Mesothelial cell of epicardium (in vitro differentiated cells): ENCODE measurements at regions not wholly inside any gene's neighbourhood (a gene's known extent, or its start where the extent isn't known, plus 50 kb on each side); places are given as distances from the start of the nearest gene placed in this dataset.

Experiments
- DNase-seq, 2 experiments: peaks; one replicate each; pipeline ENCODE4 v3.0.0; 2021; ENCODE audit warnings: low spot score in 2 of 2; ENCODE audit not compliant: unreplicated experiment in 2 of 2
- H3K27ac Mint-ChIP-seq: 2 replicates; pipeline ENCODE4 v1.8.0; 2021; ENCODE audit warnings: mixed read lengths
- H3K27me3 Mint-ChIP-seq: 2 replicates; pipeline ENCODE4 v1.8.0; 2021; ENCODE audit warnings: low read depth, mixed read lengths
- H3K36me3 Mint-ChIP-seq: 2 replicates; pipeline ENCODE4 v1.8.0; 2021; ENCODE audit warnings: mixed read lengths
- H3K4me1 Mint-ChIP-seq: 2 replicates; pipeline ENCODE4 v1.8.0; 2021; ENCODE audit warnings: mixed read lengths
- H3K4me3 Mint-ChIP-seq: 2 replicates; pipeline ENCODE4 v1.8.0; 2021; ENCODE audit warnings: mild to moderate bottlenecking, moderate library complexity, mixed read lengths
- H3K9me3 Mint-ChIP-seq: 2 replicates; pipeline ENCODE4 v1.8.0; 2021; ENCODE audit warnings: mixed read lengths
- TF ChIP-seq, protein P1 (sequence below): fragments of 200-600 bp; sonication (generic); IDR thresholded peaks from one replicate; pipeline ENCODE4 v1.5.0; 2021; ENCODE audit warnings: antibody characterized with exemption; ENCODE audit not compliant: unreplicated experiment

DNA sequence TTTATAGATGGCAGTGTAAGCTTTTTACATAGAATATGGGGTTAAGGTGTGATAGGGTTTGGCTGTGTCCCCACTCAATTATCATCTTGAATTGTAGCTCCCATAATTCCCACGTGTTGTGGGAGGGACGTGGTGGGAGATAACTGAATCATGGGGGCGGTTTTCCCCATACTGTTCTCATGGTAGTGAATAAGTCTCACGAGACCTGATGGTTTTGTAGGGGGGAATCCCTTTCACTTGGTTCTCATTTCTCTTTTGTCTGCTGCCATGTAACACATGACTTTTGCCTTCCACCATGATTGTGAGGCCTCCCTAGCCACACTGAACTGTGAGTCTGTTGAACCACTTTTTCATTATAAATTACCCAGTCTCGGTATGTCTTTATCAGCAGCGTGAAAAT lies 290.3 kb upstream of the B3GALT2 start:
- H3K4me3 Mint-ChIP-seq, result no peak overlapping the region
- TF ChIP-seq, protein P1, sequence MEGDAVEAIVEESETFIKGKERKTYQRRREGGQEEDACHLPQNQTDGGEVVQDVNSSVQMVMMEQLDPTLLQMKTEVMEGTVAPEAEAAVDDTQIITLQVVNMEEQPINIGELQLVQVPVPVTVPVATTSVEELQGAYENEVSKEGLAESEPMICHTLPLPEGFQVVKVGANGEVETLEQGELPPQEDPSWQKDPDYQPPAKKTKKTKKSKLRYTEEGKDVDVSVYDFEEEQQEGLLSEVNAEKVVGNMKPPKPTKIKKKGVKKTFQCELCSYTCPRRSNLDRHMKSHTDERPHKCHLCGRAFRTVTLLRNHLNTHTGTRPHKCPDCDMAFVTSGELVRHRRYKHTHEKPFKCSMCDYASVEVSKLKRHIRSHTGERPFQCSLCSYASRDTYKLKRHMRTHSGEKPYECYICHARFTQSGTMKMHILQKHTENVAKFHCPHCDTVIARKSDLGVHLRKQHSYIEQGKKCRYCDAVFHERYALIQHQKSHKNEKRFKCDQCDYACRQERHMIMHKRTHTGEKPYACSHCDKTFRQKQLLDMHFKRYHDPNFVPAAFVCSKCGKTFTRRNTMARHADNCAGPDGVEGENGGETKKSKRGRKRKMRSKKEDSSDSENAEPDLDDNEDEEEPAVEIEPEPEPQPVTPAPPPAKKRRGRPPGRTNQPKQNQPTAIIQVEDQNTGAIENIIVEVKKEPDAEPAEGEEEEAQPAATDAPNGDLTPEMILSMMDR, result no peak
- H3K36me3 Mint-ChIP-seq, result no peaks in the 10 kb centered on the region
- peaks cover 13% of the 10 kb centered on the region for H3K9me3 Mint-ChIP-seq
- no peaks in the 10 kb centered on the region for H3K4me1 Mint-ChIP-seq
- H3K27ac Mint-ChIP-seq, result no peak overlapping the region
- no peak for DNase-seq
- H3K27me3 Mint-ChIP-seq, result no peaks in the 10 kb centered on the region

DNA sequence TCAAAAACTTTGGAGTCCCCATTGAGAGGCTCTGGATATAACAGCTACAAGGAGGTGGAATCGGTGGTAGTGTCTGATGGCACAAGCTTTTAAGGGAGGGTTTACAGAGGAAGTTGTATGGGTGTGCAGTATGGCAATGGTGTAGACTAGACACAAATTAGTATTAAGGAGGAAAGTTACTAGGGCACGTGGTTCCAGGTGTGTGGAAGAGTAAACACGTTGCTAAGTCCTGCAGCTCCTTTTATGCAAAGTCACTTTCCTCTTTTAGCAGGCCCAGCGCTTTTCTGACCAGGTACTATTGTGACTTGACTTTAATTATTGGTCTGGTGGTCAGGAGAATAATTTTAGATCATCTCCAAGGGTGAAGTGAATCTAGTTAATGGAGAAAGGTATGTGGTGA lies 287.5 kb upstream of the B3GALT2 start:
- Mint-ChIP-seq H3K9me3 (peaks cover 13% of the 10 kb centered on the region), H3K4me3 (no peak overlapping the region), H3K4me1 (no peaks in the 10 kb centered on the region), H3K27ac (no peak overlapping the region), H3K36me3 (no peaks in the 10 kb centered on the region), H3K27me3 (no peaks in the 10 kb centered on the region)
- no peak for DNase-seq
- TF ChIP-seq, protein P1, result no peak

DNA sequence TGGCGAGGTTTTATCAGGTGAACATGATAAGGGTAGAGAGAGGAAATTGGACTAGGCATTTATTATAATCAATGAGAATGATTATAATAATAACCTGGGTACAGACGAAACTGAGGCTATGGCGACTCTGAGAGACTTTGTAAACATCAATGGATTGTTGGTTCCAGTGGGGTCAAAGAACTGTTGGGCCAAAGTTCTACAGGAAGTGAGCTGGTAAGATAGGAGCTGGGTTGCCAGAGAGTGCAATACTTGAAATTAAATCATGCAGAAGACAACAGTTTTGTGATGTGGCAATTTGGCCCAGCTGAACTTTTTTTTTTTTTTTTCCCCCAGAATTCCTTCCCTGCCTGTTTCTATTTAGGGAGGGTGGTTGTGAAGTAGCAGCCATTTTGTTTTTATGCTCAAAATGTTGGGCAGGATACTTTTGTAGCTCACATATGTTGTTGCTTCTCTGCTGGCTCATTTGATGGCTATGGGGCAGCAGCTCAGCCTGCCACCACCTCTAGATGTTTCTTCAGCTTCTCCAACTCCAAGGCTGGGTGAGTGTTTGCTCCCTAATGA lies 286.5 kb upstream of the B3GALT2 start:
- no peak overlapping the region for H3K27ac Mint-ChIP-seq
- H3K27me3 Mint-ChIP-seq, result no peaks in the 10 kb centered on the region
- no peak for DNase-seq
- H3K4me3 Mint-ChIP-seq, result no peak overlapping the region
- H3K36me3 Mint-ChIP-seq, result no peaks in the 10 kb centered on the region
- TF ChIP-seq, protein P1, result no peak
- H3K9me3 Mint-ChIP-seq, result peaks cover 13% of the 10 kb centered on the region
- H3K4me1 Mint-ChIP-seq, result no peaks in the 10 kb centered on the region

DNA sequence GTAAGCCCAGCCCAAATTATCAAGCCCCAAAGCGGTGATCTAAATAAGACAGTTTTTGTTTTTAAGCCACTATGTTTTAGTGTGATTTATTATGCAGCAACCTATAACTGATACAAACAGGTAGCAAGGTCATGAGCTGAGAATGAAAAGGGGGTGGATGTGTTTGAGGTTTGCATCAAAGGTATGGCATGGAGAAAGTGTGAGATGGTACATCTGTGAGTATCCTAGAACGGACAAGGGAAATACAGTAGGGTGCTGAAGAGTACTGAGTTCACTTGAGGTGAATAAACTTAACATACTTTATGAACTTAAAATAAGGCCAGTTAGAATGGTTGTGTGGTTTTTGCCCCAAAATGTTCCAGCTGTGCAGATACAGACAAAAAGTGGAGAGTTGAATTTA lies 286.0 kb upstream of the B3GALT2 start:
- DNase-seq, result no peak
- Mint-ChIP-seq H3K27me3 (no peaks in the 10 kb centered on the region), H3K9me3 (peaks cover 13% of the 10 kb centered on the region), H3K4me3 (no peak overlapping the region), H3K36me3 (no peaks in the 10 kb centered on the region), H3K27ac (no peak overlapping the region), H3K4me1 (no peaks in the 10 kb centered on the region)
- TF ChIP-seq, protein P1, result no peak

DNA sequence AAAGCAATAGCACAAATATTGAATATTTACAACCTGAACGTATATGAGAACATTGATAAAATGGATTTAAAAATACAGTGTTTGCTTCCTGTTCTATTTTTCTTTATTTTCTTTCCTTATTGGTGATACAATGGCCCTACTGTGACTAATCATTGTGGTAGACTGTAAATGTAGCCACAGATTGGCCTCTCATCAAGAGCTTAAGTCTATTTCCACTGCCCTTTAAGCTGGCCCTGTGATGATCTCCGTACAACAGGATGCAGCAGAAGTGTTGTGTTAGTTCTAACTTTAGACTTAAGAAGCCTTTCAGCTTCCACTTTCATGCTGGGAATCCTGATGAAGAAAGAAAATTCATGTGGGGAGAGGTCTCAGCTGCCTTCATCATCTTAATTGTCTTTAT lies 285.6 kb upstream of the B3GALT2 start:
- TF ChIP-seq, protein P1, result no peak
- peaks cover 13% of the 10 kb centered on the region for H3K9me3 Mint-ChIP-seq
- H3K4me3 Mint-ChIP-seq, result no peak overlapping the region
- H3K27ac Mint-ChIP-seq, result no peak overlapping the region
- H3K27me3 Mint-ChIP-seq, result no peaks in the 10 kb centered on the region
- H3K36me3 Mint-ChIP-seq, result no peaks in the 10 kb centered on the region
- H3K4me1 Mint-ChIP-seq, result no peaks in the 10 kb centered on the region
- DNase-seq, result no peak

DNA sequence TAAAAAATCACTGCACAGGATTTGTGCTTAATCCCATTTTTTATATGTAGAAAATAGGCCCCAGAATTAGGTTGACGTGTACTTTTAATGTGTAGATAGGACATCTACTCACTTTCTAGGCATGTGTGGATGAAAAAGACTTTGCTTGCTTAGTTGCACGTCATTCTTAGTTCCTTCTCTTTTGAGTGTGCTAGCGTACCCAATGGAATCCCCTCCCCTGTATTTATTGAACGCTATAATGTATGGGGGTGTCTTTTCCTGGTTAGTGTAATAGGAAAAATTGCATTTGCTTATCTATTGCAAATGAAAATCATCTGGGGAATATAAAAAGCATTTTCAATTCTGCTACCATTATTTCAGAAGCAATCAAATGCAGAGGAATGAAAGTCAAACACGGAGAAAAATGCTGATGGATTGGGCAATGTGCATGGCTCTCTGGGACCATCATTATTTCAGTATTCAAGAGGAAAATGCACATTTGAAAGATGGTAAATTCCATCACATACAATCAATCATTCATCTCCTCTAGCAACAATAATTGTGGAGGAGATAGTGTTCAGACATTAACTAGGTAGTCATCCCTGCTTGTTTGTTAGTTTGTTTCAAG lies 277.0 kb upstream of the B3GALT2 start:
- peak overlapping the region; percentile 76 for H3K27ac Mint-ChIP-seq
- H3K4me3 Mint-ChIP-seq, result peak overlapping the region; percentile 33
- peaks cover 39% of the 10 kb centered on the region for H3K4me1 Mint-ChIP-seq
- no peak for DNase-seq
- TF ChIP-seq, protein P1, result no peak
- H3K36me3 Mint-ChIP-seq, result no peaks in the 10 kb centered on the region
- no peaks in the 10 kb centered on the region for H3K9me3 Mint-ChIP-seq
- H3K27me3 Mint-ChIP-seq, result no peaks in the 10 kb centered on the region
